ENCODE measurements at regions not wholly inside any gene's neighbourhood (a gene's known extent, or its start where the extent isn't known, plus 50 kb on each side); places are given as distances from the start of the nearest gene placed in this dataset.

DNA sequence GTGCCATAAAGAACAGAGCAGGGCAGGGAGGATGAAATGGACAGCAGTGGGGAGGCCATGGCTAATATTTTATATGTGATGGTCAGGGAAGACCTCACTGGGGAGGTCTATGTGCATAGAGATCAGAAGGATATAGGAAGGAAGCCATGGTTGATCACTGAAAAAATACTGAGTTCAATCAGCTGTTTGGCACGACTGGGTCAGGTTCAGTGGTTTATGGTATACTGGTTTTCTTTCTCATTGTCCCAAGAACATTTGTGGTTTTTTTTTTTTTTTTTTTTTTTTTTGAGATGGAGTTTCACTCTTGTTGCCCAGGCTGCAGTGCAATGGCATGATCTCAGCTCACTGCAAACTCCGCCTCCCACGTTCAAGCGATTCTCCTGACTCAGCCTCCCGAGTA lies 78.3 kb upstream of the TIAM2 start:
- H3K4me3 ChIP-seq (ENCODE audit: insufficient read depth, low read length, poor library complexity, severe bottlenecking) = no peak overlapping the region
- H3F3A ChIP-seq (ENCODE audit: insufficient read depth) = no peaks in the 10 kb centered on the region
- H2AFZ ChIP-seq (ENCODE audit: low read depth, low read length, severe bottlenecking) = no peak overlapping the region
- no peaks in the 10 kb centered on the region for H4K20me1 ChIP-seq (ENCODE audit: low read depth, low read length)
- H3K27me3 ChIP-seq (ENCODE audit: low read length) = no peaks in the 10 kb centered on the region
- TF ChIP-seq EZH2phosphoT487 (conservative IDR thresholded peaks at IDR 0.05; ENCODE audit: low read length) (no peak), CTCF (IDR thresholded peaks at IDR 0.05; ENCODE audit: insufficient read depth, low read length, poor library complexity, severe bottlenecking) (no peak)
- no peak overlapping the region for H3K9ac ChIP-seq (ENCODE audit: low read length)
- H3K4me2 ChIP-seq (ENCODE audit: low read depth, low read length, poor library complexity, severe bottlenecking) = no peak overlapping the region
- H3K9me3 ChIP-seq (ENCODE audit: insufficient read depth, low read length) = no peaks in the 10 kb centered on the region
- H3K36me3 ChIP-seq (ENCODE audit: low read length) = no peaks in the 10 kb centered on the region
- no peaks in the 10 kb centered on the region for H3K79me2 ChIP-seq (ENCODE audit: insufficient read depth, low read length)
- H3K27ac ChIP-seq (ENCODE audit: low read depth, low read length) = no peak overlapping the region
- H3K9me2 ChIP-seq (replicated peaks; ENCODE audit: insufficient read depth, low read length) = no peaks in the 10 kb centered on the region

- H3F3A ChIP-seq (ENCODE audit: insufficient read depth) = no peaks in the 10 kb centered on the region
- no peak for TF ChIP-seq CTCF (IDR thresholded peaks at IDR 0.05; ENCODE audit: insufficient read depth, low read length, poor library complexity, severe bottlenecking)
- no peak for TF ChIP-seq EZH2phosphoT487 (conservative IDR thresholded peaks at IDR 0.05; ENCODE audit: low read length)
- no peak overlapping the region for H2AFZ ChIP-seq (ENCODE audit: low read depth, low read length, severe bottlenecking)
Observed at GRCh38 chr6:154917941-154918340, 77.2 kb upstream of the TIAM2 start.

GRCh38 chr6:154919806-154920205 lies 75.3 kb upstream of the TIAM2 start:
- Histone ChIP-seq H4K20me1 (ENCODE audit: low read depth, low read length) (no peaks in the 10 kb centered on the region), H3K4me3 (ENCODE audit: insufficient read depth, low read length, poor library complexity, severe bottlenecking) (no peak overlapping the region), H3K36me3 (ENCODE audit: low read length) (no peaks in the 10 kb centered on the region), H3K9ac (ENCODE audit: low read length) (no peak overlapping the region), H3K9me3 (ENCODE audit: insufficient read depth, low read length) (no peaks in the 10 kb centered on the region), H3F3A (ENCODE audit: insufficient read depth) (no peaks in the 10 kb centered on the region), H3K4me2 (ENCODE audit: low read depth, low read length, poor library complexity, severe bottlenecking) (no peak overlapping the region), H3K79me2 (ENCODE audit: insufficient read depth, low read length) (no peaks in the 10 kb centered on the region), H2AFZ (ENCODE audit: low read depth, low read length, severe bottlenecking) (no peak overlapping the region), H3K9me2 (replicated peaks; ENCODE audit: insufficient read depth, low read length) (no peaks in the 10 kb centered on the region), H3K27ac (ENCODE audit: low read depth, low read length) (no peak overlapping the region), H3K27me3 (ENCODE audit: low read length) (no peaks in the 10 kb centered on the region)
- TF ChIP-seq EZH2phosphoT487 (conservative IDR thresholded peaks at IDR 0.05; ENCODE audit: low read length) (no peak), CTCF (IDR thresholded peaks at IDR 0.05; ENCODE audit: insufficient read depth, low read length, poor library complexity, severe bottlenecking) (no peak)

More at GRCh38 chr6:154917941-154918340, 77.2 kb upstream of the TIAM2 start:
- Histone ChIP-seq H3K27me3 (ENCODE audit: low read length) (no peaks in the 10 kb centered on the region), H3K27ac (ENCODE audit: low read depth, low read length) (no peak overlapping the region), H3K4me2 (ENCODE audit: low read depth, low read length, poor library complexity, severe bottlenecking) (no peak overlapping the region), H3K79me2 (ENCODE audit: insufficient read depth, low read length) (no peaks in the 10 kb centered on the region), H3K9ac (ENCODE audit: low read length) (no peak overlapping the region), H3K4me3 (ENCODE audit: insufficient read depth, low read length, poor library complexity, severe bottlenecking) (no peak overlapping the region), H3K9me3 (ENCODE audit: insufficient read depth, low read length) (no peaks in the 10 kb centered on the region), H3K9me2 (replicated peaks; ENCODE audit: insufficient read depth, low read length) (no peaks in the 10 kb centered on the region), H3K36me3 (ENCODE audit: low read length) (no peaks in the 10 kb centered on the region), H4K20me1 (ENCODE audit: low read depth, low read length) (no peaks in the 10 kb centered on the region)
